GM19328 (cell line): ENCODE measurements at regions not wholly inside any gene's neighbourhood (a gene's known extent, or its start where the extent isn't known, plus 50 kb on each side); places are given as distances from the start of the nearest gene placed in this dataset.
"Not testable (repeated sequence)": the region's sequence is repeated elsewhere in the genome, so short reads cannot be mapped to it uniquely, and the experiment has no call there.

Experiments used
- ATAC-seq: cut with Tn5 transposase; IDR thresholded peaks from one replicate; pipeline ENCODE4 v1.9.1; 2021; ENCODE audit warnings: mild to moderate bottlenecking, moderate library complexity; ENCODE audit not compliant: unreplicated experiment

GRCh38 chr1:208344202-208344857, 100.1 kb upstream of the PLXNA2 start:
- no peak for ATAC-seq

GRCh38 chr1:208347191-208347590, 103.0 kb upstream of the PLXNA2 start:
- no peak for ATAC-seq

- no peak for ATAC-seq
Observed at GRCh38 chr1:208349694-208350330, 105.6 kb upstream of the PLXNA2 start.

- no peak for ATAC-seq
Observed at GRCh38 chr1:208350815-208351214, 106.6 kb upstream of the PLXNA2 start.

- no peak for ATAC-seq
Observed at GRCh38 chr1:208351838-208352237, 107.7 kb upstream of the PLXNA2 start.

GRCh38 chr1:208353797-208354196, 109.6 kb upstream of the PLXNA2 start:
- ATAC-seq = not testable (repeated sequence)

GRCh38 chr1:208357644-208358507, 113.7 kb upstream of the PLXNA2 start:
- no peak for ATAC-seq

GRCh38 chr1:208358651-208359050, 114.5 kb upstream of the PLXNA2 start:
- no peak for ATAC-seq

- ATAC-seq = no peak
Observed at GRCh38 chr1:208362011-208362410, 117.8 kb upstream of the PLXNA2 start.

GRCh38 chr1:208366559-208366958, 122.4 kb upstream of the PLXNA2 start:
- ATAC-seq = no peak

GRCh38 chr1:208369045-208369444, 124.9 kb upstream of the PLXNA2 start:
- ATAC-seq = no peak

GRCh38 chr1:208369658-208370057, 125.5 kb upstream of the PLXNA2 start:
- ATAC-seq = no peak

- no peak for ATAC-seq
Observed at GRCh38 chr1:208374391-208374941, 130.3 kb upstream of the PLXNA2 start.

GRCh38 chr1:208381481-208381880, 137.3 kb upstream of the PLXNA2 start:
- no peak for ATAC-seq

GRCh38 chr1:208387908-208388811, 144.0 kb upstream of the PLXNA2 start:
- ATAC-seq = no peak

- ATAC-seq = no peak
Observed at GRCh38 chr1:208393416-208393815, 149.2 kb upstream of the PLXNA2 start.

GRCh38 chr1:208393826-208394225, 149.6 kb upstream of the PLXNA2 start:
- no peak for ATAC-seq

GRCh38 chr1:208397286-208397685, 153.1 kb upstream of the PLXNA2 start:
- ATAC-seq = no peak

- no peak for ATAC-seq
Observed at GRCh38 chr1:208405014-208405413, 160.8 kb upstream of the PLXNA2 start.

- ATAC-seq = no peak
Observed at GRCh38 chr1:208409176-208409575, 165.0 kb upstream of the PLXNA2 start.
